ENCODE measurements at regions not wholly inside any gene's neighbourhood (a gene's known extent, or its start where the extent isn't known, plus 50 kb on each side); places are given as distances from the start of the nearest gene placed in this dataset.
"Not testable (repeated sequence)": the region's sequence is repeated elsewhere in the genome, so short reads cannot be mapped to it uniquely, and the experiment has no call there.

- peaks cover 6% of the 10 kb centered on the region for H3K27me3 Mint-ChIP-seq
- no peaks in the 10 kb centered on the region for H3K9me3 Mint-ChIP-seq
- DNase-seq (no peak), ATAC-seq (ENCODE audit: low read depth) (no peak)
- H3K36me3 Mint-ChIP-seq (ENCODE audit: low read depth) = no peaks in the 10 kb centered on the region
- no peak overlapping the region for H3K4me3 Mint-ChIP-seq
- no peak overlapping the region for H3K27ac Mint-ChIP-seq
- H3K4me1 Mint-ChIP-seq = no peaks in the 10 kb centered on the region
- intact Hi-C loops (cut with micrococcal nuclease) = no loop called here
- TF ChIP-seq CTCF (IDR thresholded peaks at IDR 0.05) = no peak
- ChIA-PET POLR2A (no interaction called here), CTCF (no interaction called here)
Observed at GRCh38 chr15:79620112-79620857, 188.1 kb downstream of the MINAR1 start.

- H3K4me3 Mint-ChIP-seq; H3K4me1 Mint-ChIP-seq; CTCF ChIA-PET; H3K27ac Mint-ChIP-seq; intact Hi-C loops (cut with micrococcal nuclease); DNase-seq; H3K27me3 Mint-ChIP-seq; H3K9me3 Mint-ChIP-seq; ATAC-seq (ENCODE audit: low read depth); H3K36me3 Mint-ChIP-seq (ENCODE audit: low read depth); POLR2A ChIA-PET: not testable (repeated sequence)
Observed at GRCh38 chr15:79621805-79622204, 189.7 kb downstream of the MINAR1 start.

- Mint-ChIP-seq H3K4me3 (no peak overlapping the region), H3K27ac (no peak overlapping the region), H3K36me3 (ENCODE audit: low read depth) (no peaks in the 10 kb centered on the region), H3K9me3 (no peaks in the 10 kb centered on the region), H3K27me3 (peaks cover 17% of the 10 kb centered on the region), H3K4me1 (no peaks in the 10 kb centered on the region)
- DNase-seq (no peak), ATAC-seq (ENCODE audit: low read depth) (no peak)
- POLR2A ChIA-PET = no interaction called here
- CTCF ChIA-PET = no interaction called here
- intact Hi-C loops (cut with micrococcal nuclease) = no loop called here
- no peak for TF ChIP-seq CTCF (IDR thresholded peaks at IDR 0.05)
Observed at GRCh38 chr15:79623488-79623887, 191.4 kb downstream of the MINAR1 start.

- no peak overlapping the region for H3K4me3 Mint-ChIP-seq
- TF ChIP-seq CTCF (IDR thresholded peaks at IDR 0.05) = no peak
- H3K27me3 Mint-ChIP-seq = peaks cover 32% of the 10 kb centered on the region
- ChIA-PET POLR2A (no interaction called here), CTCF (no interaction called here)
- no peak for ATAC-seq (ENCODE audit: low read depth)
- peaks cover 2% of the 10 kb centered on the region for H3K36me3 Mint-ChIP-seq (ENCODE audit: low read depth)
- H3K27ac Mint-ChIP-seq = no peak overlapping the region
- DNase-seq = no peak
- H3K4me1 Mint-ChIP-seq = no peaks in the 10 kb centered on the region
- intact Hi-C loops (cut with micrococcal nuclease) = no loop called here
- peaks cover 10% of the 10 kb centered on the region for H3K9me3 Mint-ChIP-seq
Observed at GRCh38 chr15:79629687-79630086, 197.6 kb downstream of the MINAR1 start.

GRCh38 chr15:79632457-79632856, 200.3 kb downstream of the MINAR1 start:
- no peak overlapping the region for H3K27ac Mint-ChIP-seq
- H3K9me3 Mint-ChIP-seq = peaks cover 10% of the 10 kb centered on the region
- peaks cover 2% of the 10 kb centered on the region for H3K36me3 Mint-ChIP-seq (ENCODE audit: low read depth)
- ChIA-PET CTCF (no interaction called here), POLR2A (no interaction called here)
- no peak for TF ChIP-seq CTCF (IDR thresholded peaks at IDR 0.05)
- ATAC-seq (ENCODE audit: low read depth) = no peak
- no peaks in the 10 kb centered on the region for H3K4me1 Mint-ChIP-seq
- intact Hi-C loops (cut with micrococcal nuclease) = no loop called here
- H3K27me3 Mint-ChIP-seq = peaks cover 40% of the 10 kb centered on the region
- no peak for DNase-seq
- no peak overlapping the region for H3K4me3 Mint-ChIP-seq
